ENCODE measurements at regions not wholly inside any gene's neighbourhood (a gene's known extent, or its start where the extent isn't known, plus 50 kb on each side); places are given as distances from the start of the nearest gene placed in this dataset.

DNA sequence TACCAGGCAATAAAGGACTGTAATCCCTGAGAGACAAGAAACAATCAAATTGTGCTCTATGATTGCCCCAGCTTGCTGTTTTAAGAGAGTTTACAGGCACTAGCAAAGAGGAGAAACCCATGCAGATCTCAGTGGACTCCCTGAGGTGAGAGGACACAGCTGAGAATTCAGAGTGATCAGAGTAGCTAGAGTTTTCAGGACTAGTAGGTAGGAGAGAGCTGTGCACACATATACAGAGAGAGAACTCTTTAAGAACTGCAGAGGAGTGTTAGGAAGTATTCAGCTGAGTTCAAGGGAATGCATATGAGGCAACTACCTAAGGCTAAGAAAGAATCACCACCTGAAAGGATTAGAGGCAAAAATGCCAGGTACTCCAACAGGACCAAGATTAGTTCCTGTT lies 904.8 kb downstream of the CDH8 start:
- TF ChIP-seq, protein P1, sequence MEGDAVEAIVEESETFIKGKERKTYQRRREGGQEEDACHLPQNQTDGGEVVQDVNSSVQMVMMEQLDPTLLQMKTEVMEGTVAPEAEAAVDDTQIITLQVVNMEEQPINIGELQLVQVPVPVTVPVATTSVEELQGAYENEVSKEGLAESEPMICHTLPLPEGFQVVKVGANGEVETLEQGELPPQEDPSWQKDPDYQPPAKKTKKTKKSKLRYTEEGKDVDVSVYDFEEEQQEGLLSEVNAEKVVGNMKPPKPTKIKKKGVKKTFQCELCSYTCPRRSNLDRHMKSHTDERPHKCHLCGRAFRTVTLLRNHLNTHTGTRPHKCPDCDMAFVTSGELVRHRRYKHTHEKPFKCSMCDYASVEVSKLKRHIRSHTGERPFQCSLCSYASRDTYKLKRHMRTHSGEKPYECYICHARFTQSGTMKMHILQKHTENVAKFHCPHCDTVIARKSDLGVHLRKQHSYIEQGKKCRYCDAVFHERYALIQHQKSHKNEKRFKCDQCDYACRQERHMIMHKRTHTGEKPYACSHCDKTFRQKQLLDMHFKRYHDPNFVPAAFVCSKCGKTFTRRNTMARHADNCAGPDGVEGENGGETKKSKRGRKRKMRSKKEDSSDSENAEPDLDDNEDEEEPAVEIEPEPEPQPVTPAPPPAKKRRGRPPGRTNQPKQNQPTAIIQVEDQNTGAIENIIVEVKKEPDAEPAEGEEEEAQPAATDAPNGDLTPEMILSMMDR (IDR thresholded peaks at IDR 0.05; ENCODE audit: low read depth, low read length, missing input control): no peak
- TF ChIP-seq FOXA1 (IDR thresholded peaks at IDR 0.05): no peak
- TF ChIP-seq, protein P2, sequence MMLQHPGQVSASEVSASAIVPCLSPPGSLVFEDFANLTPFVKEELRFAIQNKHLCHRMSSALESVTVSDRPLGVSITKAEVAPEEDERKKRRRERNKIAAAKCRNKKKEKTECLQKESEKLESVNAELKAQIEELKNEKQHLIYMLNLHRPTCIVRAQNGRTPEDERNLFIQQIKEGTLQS (IDR thresholded peaks at IDR 0.05): no peak
- no peak for TF ChIP-seq GABPA (IDR thresholded peaks at IDR 0.05 in 1 of 2, conservative IDR thresholded peaks at IDR 0.05 in 1 of 2)

Measured in liver (tissue), 3 donors.